Endothelial cell of umbilical vein (primary cell): ENCODE measurements at regions not wholly inside any gene's neighbourhood (a gene's known extent, or its start where the extent isn't known, plus 50 kb on each side); places are given as distances from the start of the nearest gene placed in this dataset.

Experiments used
- CTCF ChIP-seq, 2 donors: IDR thresholded peaks; 1 replicate in 1 of 2; 2 replicates in 1 of 2; pipeline ENCODE4 v1.5.1; 2011; ENCODE audit warnings: low read length in 2 of 2, mild to moderate bottlenecking in 2 of 2, moderate library complexity in 2 of 2, control low read depth in 1 of 2, inconsistent platforms in 1 of 2, low read depth in 1 of 2; ENCODE audit not compliant: insufficient read depth in 1 of 2; ENCODE audit errors: extremely low read depth in 1 of 2
- EZH2 ChIP-seq: IDR thresholded peaks from 2 replicates; pipeline ENCODE4 v1.6.1; 2012; ENCODE audit warnings: borderline replicate concordance, low read depth, mild to moderate bottlenecking, moderate library complexity, low read length, inconsistent platforms; ENCODE audit not compliant: severe bottlenecking
- POLR2A ChIP-seq: IDR thresholded peaks from 2 replicates; pipeline ENCODE4 v1.6.1; 2012; ENCODE audit warnings: low read depth, mild to moderate bottlenecking, control low read depth, low read length

GRCh38 chr7:118366363-118366762 is 141.9 kb downstream of the ANKRD7 start:
- TF ChIP-seq POLR2A (no peak), EZH2 (no peak), CTCF (IDR thresholded peaks at IDR 0.05; ENCODE audit: extremely low read depth in 1 of 2, insufficient read depth in 1 of 2, low read depth in 1 of 2, low read length in 2 of 2) (no peak)
